Body of pancreas (tissue), 4 donors: ENCODE measurements at regions not wholly inside any gene's neighbourhood (a gene's known extent, or its start where the extent isn't known, plus 50 kb on each side); places are given as distances from the start of the nearest gene placed in this dataset.

Source experiments
- POLR2A ChIP-seq, 3 donors: fragments of 450-650 bp; IDR thresholded peaks; one replicate each; pipeline ENCODE4 v1.6.1; 2016; ENCODE audit warnings: antibody characterized with exemption in 3 of 3, mild to moderate bottlenecking in 2 of 3
- TF ChIP-seq, protein P1 (sequence below), 7 experiments: fragments of 450-650 bp in 4 of 7; fragments of 200-600 bp in 3 of 7; sonication (generic) in 3 of 7; IDR thresholded peaks; one replicate each; pipeline ENCODE4 v1.5.1; 2016 to 2019; ENCODE audit warnings: antibody characterized with exemption in 7 of 7

GRCh38 chr7:67445728-67446127 is 449.1 kb downstream of the TYW1 start:
- TF ChIP-seq POLR2A (IDR thresholded peaks at IDR 0.05) = no peak
- TF ChIP-seq, protein P1, sequence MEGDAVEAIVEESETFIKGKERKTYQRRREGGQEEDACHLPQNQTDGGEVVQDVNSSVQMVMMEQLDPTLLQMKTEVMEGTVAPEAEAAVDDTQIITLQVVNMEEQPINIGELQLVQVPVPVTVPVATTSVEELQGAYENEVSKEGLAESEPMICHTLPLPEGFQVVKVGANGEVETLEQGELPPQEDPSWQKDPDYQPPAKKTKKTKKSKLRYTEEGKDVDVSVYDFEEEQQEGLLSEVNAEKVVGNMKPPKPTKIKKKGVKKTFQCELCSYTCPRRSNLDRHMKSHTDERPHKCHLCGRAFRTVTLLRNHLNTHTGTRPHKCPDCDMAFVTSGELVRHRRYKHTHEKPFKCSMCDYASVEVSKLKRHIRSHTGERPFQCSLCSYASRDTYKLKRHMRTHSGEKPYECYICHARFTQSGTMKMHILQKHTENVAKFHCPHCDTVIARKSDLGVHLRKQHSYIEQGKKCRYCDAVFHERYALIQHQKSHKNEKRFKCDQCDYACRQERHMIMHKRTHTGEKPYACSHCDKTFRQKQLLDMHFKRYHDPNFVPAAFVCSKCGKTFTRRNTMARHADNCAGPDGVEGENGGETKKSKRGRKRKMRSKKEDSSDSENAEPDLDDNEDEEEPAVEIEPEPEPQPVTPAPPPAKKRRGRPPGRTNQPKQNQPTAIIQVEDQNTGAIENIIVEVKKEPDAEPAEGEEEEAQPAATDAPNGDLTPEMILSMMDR (IDR thresholded peaks at IDR 0.05) = no peak
